ENCODE measurements at regions not wholly inside any gene's neighbourhood (a gene's known extent, or its start where the extent isn't known, plus 50 kb on each side); places are given as distances from the start of the nearest gene placed in this dataset.

DNA sequence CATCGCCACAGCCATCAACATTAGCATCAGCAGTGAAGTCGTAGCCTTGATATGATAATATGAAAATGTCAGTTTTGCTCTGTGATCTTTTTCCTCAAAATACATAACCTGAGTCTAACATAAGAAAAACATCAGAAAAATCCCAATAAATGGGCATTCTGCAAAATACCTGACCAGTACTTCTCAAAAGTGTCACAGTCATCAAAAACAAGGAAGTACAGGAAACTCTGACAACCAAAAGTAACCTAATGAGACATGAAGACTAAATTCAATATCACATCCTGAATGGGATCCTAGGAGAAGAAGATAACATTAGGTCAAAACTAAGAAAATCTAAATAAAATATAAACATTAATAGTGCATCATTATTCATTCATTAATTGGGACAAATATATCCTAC is 1731.0 kb downstream of the SUCLG1 start:
- H3K27ac ChIP-seq (ENCODE audit: low read depth, low read length) = no peak overlapping the region
- WGBS = no CpG with 5 or more reads among the region's 2 CpGs
- H3K36me3 ChIP-seq (ENCODE audit: insufficient read depth, low read length) = no peaks in the 10 kb centered on the region
- H3K27me3 ChIP-seq (ENCODE audit: insufficient read depth, low read length) = no peaks in the 10 kb centered on the region
- no peak overlapping the region for H3K4me3 ChIP-seq (ENCODE audit: low read length)
- no peak overlapping the region for H3K9ac ChIP-seq (ENCODE audit: low read depth, low read length)
- H3K9me3 ChIP-seq (ENCODE audit: insufficient read depth, low read depth, low read length) = no peaks in the 10 kb centered on the region
- no peaks in the 10 kb centered on the region for H3K4me1 ChIP-seq (ENCODE audit: insufficient read depth, low read length)

DNA sequence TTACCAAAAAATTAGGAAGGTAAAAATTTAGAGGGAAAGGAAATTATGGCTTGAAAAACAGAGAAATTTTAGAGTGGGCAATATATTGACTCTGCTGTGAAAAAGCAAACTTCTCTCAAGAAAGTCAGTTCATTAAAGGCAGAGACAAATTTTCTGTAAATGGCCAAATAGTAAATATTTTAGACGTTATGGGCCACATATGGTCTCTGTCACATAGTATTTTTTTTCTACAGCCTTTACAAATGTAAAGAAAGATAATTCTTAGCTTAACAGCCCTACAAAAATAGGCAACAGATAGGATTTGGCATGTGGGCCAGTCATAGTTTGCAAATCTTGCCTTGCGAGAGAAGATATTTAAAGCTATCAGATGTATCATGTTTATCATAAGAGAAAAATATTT is 1750.4 kb downstream of the SUCLG1 start:
- WGBS = 100% methylated on average over 1 of the region's 2 CpGs

DNA sequence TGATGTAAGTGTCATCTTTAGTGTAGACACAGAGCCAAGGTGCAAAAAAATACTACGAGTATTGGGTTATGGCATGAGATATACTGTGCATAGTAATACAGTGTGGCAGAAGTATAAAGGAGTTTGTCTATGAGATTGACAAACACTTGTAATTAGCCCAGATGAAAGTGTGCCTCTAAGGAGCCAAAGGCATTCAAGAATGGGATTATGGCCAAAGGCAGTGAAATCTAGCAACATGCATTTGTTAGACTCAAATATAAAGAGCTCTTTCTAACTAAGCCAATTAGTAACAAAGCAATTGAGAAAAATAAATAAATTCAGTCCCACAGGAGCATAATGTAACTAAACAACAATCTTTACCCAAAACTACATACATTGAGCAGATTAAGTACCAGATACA is 1761.8 kb downstream of the SUCLG1 start:
- H3K4me3 ChIP-seq (ENCODE audit: low read length) = no peak overlapping the region

More for the DNA sequence above, 1750.4 kb downstream of the SUCLG1 start:
- no peak overlapping the region for H3K27ac ChIP-seq (ENCODE audit: low read depth, low read length)
- H3K4me3 ChIP-seq (ENCODE audit: low read length) = no peak overlapping the region
- H3K9me3 ChIP-seq (ENCODE audit: insufficient read depth, low read depth, low read length) = no peaks in the 10 kb centered on the region
- H3K9ac ChIP-seq (ENCODE audit: low read depth, low read length) = no peak overlapping the region
- no peaks in the 10 kb centered on the region for H3K4me1 ChIP-seq (ENCODE audit: insufficient read depth, low read length)
- H3K36me3 ChIP-seq (ENCODE audit: insufficient read depth, low read length) = no peaks in the 10 kb centered on the region
- H3K27me3 ChIP-seq (ENCODE audit: insufficient read depth, low read length) = no peaks in the 10 kb centered on the region

DNA sequence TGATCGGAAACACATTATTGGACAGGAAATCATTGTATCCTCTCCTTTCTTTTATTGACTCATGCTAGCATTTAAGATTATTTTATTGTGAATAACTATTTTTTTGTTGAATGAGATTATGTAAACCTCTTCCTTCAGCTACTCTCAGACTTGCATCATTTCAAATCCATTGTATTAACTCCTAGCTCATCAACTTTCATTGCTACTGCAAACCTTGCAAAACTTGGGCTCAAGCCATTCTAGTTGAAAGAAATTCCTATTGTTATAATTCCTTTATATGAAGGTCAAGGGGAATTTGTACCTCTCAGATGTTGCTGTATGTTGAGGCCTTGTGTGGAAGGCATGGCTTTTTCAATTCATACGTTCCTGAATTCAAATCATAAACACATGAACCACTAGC is 1764.6 kb downstream of the SUCLG1 start:
- Histone ChIP-seq H3K9ac (ENCODE audit: low read depth, low read length) (no peak overlapping the region), H3K9me3 (ENCODE audit: insufficient read depth, low read depth, low read length) (no peaks in the 10 kb centered on the region), H3K27ac (ENCODE audit: low read depth, low read length) (no peak overlapping the region), H3K36me3 (ENCODE audit: insufficient read depth, low read length) (no peaks in the 10 kb centered on the region), H3K4me3 (ENCODE audit: low read length) (no peak overlapping the region), H3K4me1 (ENCODE audit: insufficient read depth, low read length) (no peaks in the 10 kb centered on the region), H3K27me3 (ENCODE audit: insufficient read depth, low read length) (no peaks in the 10 kb centered on the region)
- 83% methylated on average over 2 of the region's 2 CpGs for WGBS

More for the DNA sequence above, 1761.8 kb downstream of the SUCLG1 start:
- H3K27me3 ChIP-seq (ENCODE audit: insufficient read depth, low read length) = no peaks in the 10 kb centered on the region
- no peaks in the 10 kb centered on the region for H3K4me1 ChIP-seq (ENCODE audit: insufficient read depth, low read length)
- no peaks in the 10 kb centered on the region for H3K36me3 ChIP-seq (ENCODE audit: insufficient read depth, low read length)
- no peaks in the 10 kb centered on the region for H3K9me3 ChIP-seq (ENCODE audit: insufficient read depth, low read depth, low read length)
- 89% methylated on average over 1 of the region's 1 CpG for WGBS
- H3K27ac ChIP-seq (ENCODE audit: low read depth, low read length) = no peak overlapping the region
- H3K9ac ChIP-seq (ENCODE audit: low read depth, low read length) = no peak overlapping the region

DNA sequence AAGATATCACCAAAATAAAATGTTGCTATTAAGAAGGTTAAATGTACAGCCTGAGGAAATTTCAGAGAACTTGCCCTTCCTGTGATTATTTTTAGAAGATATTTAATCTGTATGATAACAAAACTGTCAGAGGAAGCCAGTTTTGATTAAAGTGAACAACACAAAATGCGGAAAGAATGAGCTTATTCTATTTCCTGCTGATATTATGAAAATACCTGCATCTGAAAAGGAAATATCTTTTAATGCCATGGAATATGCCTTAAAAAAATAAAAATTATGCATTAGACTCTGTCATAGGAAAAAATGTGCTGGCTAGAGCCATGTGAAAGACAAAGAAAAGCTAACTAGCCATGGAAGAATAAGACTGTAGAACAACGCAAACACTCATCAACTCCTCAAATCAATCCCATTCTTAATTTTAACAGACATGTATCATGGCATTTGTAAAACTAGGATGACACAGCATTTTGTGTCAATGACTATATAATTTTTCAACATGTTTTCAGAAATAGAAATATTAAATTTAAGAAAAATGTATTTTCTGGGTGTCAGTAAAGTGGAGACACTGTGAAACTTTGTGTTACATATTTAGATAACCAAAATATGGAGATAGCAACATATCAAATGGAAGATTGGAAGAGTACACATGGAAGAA is 1768.2 kb downstream of the SUCLG1 start:
- H3K9me3 ChIP-seq (ENCODE audit: insufficient read depth, low read depth, low read length) = no peaks in the 10 kb centered on the region
- H3K27ac ChIP-seq (ENCODE audit: low read depth, low read length) = no peak overlapping the region
- no peak overlapping the region for H3K4me3 ChIP-seq (ENCODE audit: low read length)
- no peaks in the 10 kb centered on the region for H3K4me1 ChIP-seq (ENCODE audit: insufficient read depth, low read length)
- H3K9ac ChIP-seq (ENCODE audit: low read depth, low read length) = no peak overlapping the region
- no peaks in the 10 kb centered on the region for H3K36me3 ChIP-seq (ENCODE audit: insufficient read depth, low read length)
- 92% methylated on average over 1 of the region's 2 CpGs for WGBS
- no peaks in the 10 kb centered on the region for H3K27me3 ChIP-seq (ENCODE audit: insufficient read depth, low read length)

DNA sequence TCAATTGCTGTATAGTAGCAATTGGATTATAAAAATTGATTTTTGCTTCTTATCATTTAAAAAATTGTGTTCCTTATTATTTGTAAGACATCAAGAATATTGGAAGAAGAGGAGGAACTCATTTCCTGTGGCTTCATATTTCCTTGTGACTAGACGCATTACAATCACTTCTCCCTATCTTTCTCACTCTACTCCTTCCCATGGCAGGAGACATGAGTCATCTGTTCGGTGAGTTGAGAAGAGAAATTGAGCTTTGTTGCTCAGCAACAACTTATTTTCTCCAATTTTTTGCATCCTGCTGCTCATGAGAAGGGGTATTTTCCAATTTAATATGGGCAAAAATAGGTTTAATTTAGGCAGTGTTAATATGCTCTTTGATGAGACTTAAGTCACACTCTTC is 1783.9 kb downstream of the SUCLG1 start:
- H3K9ac ChIP-seq (ENCODE audit: low read depth, low read length) = no peak overlapping the region
- no peaks in the 10 kb centered on the region for H3K4me1 ChIP-seq (ENCODE audit: insufficient read depth, low read length)
- H3K27ac ChIP-seq (ENCODE audit: low read depth, low read length) = no peak overlapping the region
- WGBS = 86% methylated on average over 1 of the region's 2 CpGs
- no peaks in the 10 kb centered on the region for H3K36me3 ChIP-seq (ENCODE audit: insufficient read depth, low read length)
- no peaks in the 10 kb centered on the region for H3K27me3 ChIP-seq (ENCODE audit: insufficient read depth, low read length)
- H3K4me3 ChIP-seq (ENCODE audit: low read length) = no peak overlapping the region
- no peaks in the 10 kb centered on the region for H3K9me3 ChIP-seq (ENCODE audit: insufficient read depth, low read depth, low read length)

DNA sequence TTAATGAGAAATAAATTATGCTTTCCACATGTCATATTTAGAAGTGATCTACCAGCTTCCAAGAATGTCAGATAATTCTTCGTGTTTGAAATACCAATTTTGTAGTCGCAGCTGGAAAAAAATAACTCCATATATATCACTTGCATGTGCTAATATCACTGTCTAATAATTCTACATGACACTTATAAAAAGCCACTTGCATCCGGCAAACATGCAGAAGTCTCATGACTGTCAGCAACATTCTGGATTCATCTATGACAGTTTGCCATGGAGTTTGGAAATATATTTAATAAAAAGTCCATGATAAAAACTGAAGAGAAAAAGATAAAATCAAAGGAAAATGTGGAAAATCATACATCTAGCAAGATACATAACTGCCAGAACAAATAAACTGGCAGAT is 1784.4 kb downstream of the SUCLG1 start:
- H3K4me1 ChIP-seq (ENCODE audit: insufficient read depth, low read length) = no peaks in the 10 kb centered on the region
- no peak overlapping the region for H3K4me3 ChIP-seq (ENCODE audit: low read length)
- no peaks in the 10 kb centered on the region for H3K9me3 ChIP-seq (ENCODE audit: insufficient read depth, low read depth, low read length)
- H3K27ac ChIP-seq (ENCODE audit: low read depth, low read length) = no peak overlapping the region
- H3K36me3 ChIP-seq (ENCODE audit: insufficient read depth, low read length) = no peaks in the 10 kb centered on the region
- 97% methylated on average over 3 of the region's 3 CpGs for WGBS
- no peaks in the 10 kb centered on the region for H3K27me3 ChIP-seq (ENCODE audit: insufficient read depth, low read length)
- H3K9ac ChIP-seq (ENCODE audit: low read depth, low read length) = no peak overlapping the region

DNA sequence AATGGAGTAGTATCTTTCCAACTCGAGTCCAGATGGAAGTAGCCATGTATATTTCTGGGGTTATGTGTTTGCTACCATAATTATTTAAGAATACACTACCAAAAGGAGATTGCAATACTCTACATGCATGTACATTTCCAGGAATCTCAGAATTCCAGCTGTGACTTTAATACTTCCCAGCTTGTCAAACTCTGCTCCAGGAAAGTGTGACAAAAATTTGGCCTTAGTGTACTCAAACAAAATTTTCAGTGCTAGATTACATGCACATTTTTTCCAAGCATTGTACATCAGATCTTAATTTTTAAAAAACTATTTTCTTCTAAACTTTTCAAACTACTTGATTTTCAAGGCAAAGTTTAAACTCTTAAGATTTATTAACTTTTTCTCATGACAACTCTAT is 1791.6 kb downstream of the SUCLG1 start:
- Histone ChIP-seq H3K9ac (ENCODE audit: low read depth, low read length) (no peak overlapping the region), H3K4me1 (ENCODE audit: insufficient read depth, low read length) (no peaks in the 10 kb centered on the region), H3K9me3 (ENCODE audit: insufficient read depth, low read depth, low read length) (no peaks in the 10 kb centered on the region), H3K4me3 (ENCODE audit: low read length) (no peak overlapping the region), H3K36me3 (ENCODE audit: insufficient read depth, low read length) (no peaks in the 10 kb centered on the region), H3K27ac (ENCODE audit: low read depth, low read length) (no peak overlapping the region), H3K27me3 (ENCODE audit: insufficient read depth, low read length) (no peaks in the 10 kb centered on the region)
- WGBS = no CpG with 5 or more reads among the region's 1 CpG

DNA sequence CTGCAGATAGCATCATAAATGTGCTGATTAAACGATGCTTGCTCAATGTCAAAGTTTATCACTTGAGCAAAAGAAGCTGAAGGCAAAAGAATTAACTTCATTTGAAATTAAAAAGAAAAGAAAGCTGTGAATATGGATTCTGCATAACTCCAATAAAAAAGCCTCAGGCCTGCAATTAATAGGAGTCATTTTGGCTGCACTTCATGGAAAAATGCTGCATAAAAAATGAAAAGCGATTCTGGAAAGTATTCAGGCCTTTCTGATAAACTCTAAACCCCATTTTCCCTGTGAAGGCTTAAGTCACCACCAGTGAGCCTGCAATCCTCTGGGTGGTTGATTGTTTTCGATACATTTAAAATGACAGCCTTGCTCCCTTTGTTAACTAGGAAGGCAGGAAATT is 1793.4 kb downstream of the SUCLG1 start:
- no peaks in the 10 kb centered on the region for H3K9me3 ChIP-seq (ENCODE audit: insufficient read depth, low read depth, low read length)
- WGBS = 98% methylated on average over 3 of the region's 3 CpGs
- H3K27ac ChIP-seq (ENCODE audit: low read depth, low read length) = no peak overlapping the region

DNA sequence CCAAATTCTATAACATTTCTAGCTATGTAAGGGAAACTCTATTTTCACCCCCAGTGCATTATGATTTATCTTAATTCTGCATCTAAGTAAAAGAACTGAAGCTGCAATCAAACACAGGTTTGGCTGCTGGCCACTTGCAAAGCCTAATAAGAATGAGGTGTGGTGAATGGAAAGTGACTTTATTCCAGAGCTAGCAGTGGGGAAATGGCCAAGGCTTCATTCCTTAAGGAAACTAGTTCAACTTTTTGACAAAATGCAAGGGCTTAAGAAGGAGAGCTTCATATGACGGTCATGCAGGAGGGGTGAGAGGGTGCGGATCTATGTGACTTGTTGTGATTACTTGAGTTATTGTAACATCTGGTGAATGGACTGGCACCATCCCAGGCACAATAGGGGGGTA is 1802.0 kb downstream of the SUCLG1 start:
- H3K27me3 ChIP-seq (ENCODE audit: insufficient read depth, low read length) = no peaks in the 10 kb centered on the region
- H3K27ac ChIP-seq (ENCODE audit: low read depth, low read length) = no peak overlapping the region
- 96% methylated on average over 2 of the region's 2 CpGs for WGBS
- H3K4me1 ChIP-seq (ENCODE audit: insufficient read depth, low read length) = no peaks in the 10 kb centered on the region
- no peak overlapping the region for H3K4me3 ChIP-seq (ENCODE audit: low read length)
- no peak overlapping the region for H3K9ac ChIP-seq (ENCODE audit: low read depth, low read length)
- H3K9me3 ChIP-seq (ENCODE audit: insufficient read depth, low read depth, low read length) = no peaks in the 10 kb centered on the region
- no peaks in the 10 kb centered on the region for H3K36me3 ChIP-seq (ENCODE audit: insufficient read depth, low read length)

More for the DNA sequence above, 1793.4 kb downstream of the SUCLG1 start:
- Histone ChIP-seq H3K27me3 (ENCODE audit: insufficient read depth, low read length) (no peaks in the 10 kb centered on the region), H3K36me3 (ENCODE audit: insufficient read depth, low read length) (no peaks in the 10 kb centered on the region), H3K4me1 (ENCODE audit: insufficient read depth, low read length) (no peaks in the 10 kb centered on the region), H3K9ac (ENCODE audit: low read depth, low read length) (no peak overlapping the region), H3K4me3 (ENCODE audit: low read length) (no peak overlapping the region)

DNA sequence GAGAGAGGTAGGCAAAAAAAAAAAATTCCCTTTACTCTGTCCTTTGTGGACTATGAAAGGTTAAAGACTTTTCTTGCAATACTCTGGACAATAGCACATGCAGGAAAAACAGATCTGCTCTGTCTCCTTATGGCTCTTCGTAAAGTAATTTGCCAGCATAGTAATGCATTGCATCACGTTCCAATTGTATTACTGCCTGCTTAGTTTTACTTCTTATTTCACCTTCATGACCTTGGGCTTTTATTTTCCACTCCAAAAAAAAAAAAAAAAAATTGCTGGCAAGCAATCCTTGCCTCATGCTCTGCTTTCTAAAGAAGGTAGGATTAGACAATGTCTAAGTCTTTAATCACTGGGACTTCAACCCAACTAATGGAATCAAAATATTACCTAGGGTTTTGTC is 1802.7 kb downstream of the SUCLG1 start:
- Histone ChIP-seq H3K27me3 (ENCODE audit: insufficient read depth, low read length) (no peaks in the 10 kb centered on the region), H3K9ac (ENCODE audit: low read depth, low read length) (no peak overlapping the region), H3K4me3 (ENCODE audit: low read length) (no peak overlapping the region), H3K27ac (ENCODE audit: low read depth, low read length) (no peak overlapping the region), H3K9me3 (ENCODE audit: insufficient read depth, low read depth, low read length) (no peaks in the 10 kb centered on the region), H3K4me1 (ENCODE audit: insufficient read depth, low read length) (no peaks in the 10 kb centered on the region), H3K36me3 (ENCODE audit: insufficient read depth, low read length) (no peaks in the 10 kb centered on the region)
- 87% methylated on average over 2 of the region's 2 CpGs for WGBS

DNA sequence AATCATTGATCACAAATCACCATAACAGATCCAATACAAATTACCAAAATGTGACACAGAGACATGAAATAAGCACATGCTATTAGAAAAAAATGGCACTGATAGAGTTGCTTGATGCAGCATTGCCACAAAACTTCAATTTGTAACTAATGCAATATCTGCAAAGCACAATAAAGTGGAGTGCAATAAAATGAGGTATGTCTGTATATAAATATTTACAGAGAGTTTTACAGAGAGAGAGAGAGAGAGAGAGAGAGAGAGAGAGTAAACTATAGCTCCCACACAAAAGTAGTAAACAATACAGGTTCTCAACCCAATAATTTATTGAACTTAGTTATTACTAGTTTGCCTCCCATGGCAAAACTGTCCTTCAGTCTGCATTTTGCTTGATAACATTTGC is 1807.0 kb downstream of the SUCLG1 start:
- no peaks in the 10 kb centered on the region; the same call in 1 of the 2 replicates for H3K9me3 ChIP-seq (ENCODE audit: insufficient read depth, low read depth, low read length)
- no peaks in the 10 kb centered on the region for H3K27me3 ChIP-seq (ENCODE audit: insufficient read depth, low read length)
- no peak overlapping the region for H3K4me3 ChIP-seq (ENCODE audit: low read length)
- H3K36me3 ChIP-seq (ENCODE audit: insufficient read depth, low read length) = no peaks in the 10 kb centered on the region
- H3K4me1 ChIP-seq (ENCODE audit: insufficient read depth, low read length) = no peaks in the 10 kb centered on the region
- no peak overlapping the region for H3K9ac ChIP-seq (ENCODE audit: low read depth, low read length)
- H3K27ac ChIP-seq (ENCODE audit: low read depth, low read length) = no peak overlapping the region

All from HUES64 (cell line).